ENCODE measurements at regions not wholly inside any gene's neighbourhood (a gene's known extent, or its start where the extent isn't known, plus 50 kb on each side); places are given as distances from the start of the nearest gene placed in this dataset.
A peak's percentile ranks its signal among the peaks of the same experiment; 100 is the strongest.

- Histone ChIP-seq H3K27me3 (replicated peaks in 2 of 5; ENCODE audit: control insufficient read depth in 4 of 5, insufficient read depth in 5 of 5, low read length in 4 of 5) (no peaks in the 10 kb centered on the region), H3K4me3 (ENCODE audit: control insufficient read depth in 1 of 7, extremely low read depth in 1 of 7, insufficient read depth in 4 of 7, low read depth in 2 of 7, low read length in 6 of 7) (peak overlapping the region in 1 of 7 experiments; percentile 19), H3K27ac (ENCODE audit: insufficient read depth in 1 of 2, low read depth in 1 of 2, low read length in 2 of 2, poor library complexity in 1 of 2, severe bottlenecking in 2 of 2) (no peak overlapping the region), H3K9me3 (ENCODE audit: control extremely low read depth in 1 of 5, control insufficient read depth in 4 of 5, insufficient read depth in 2 of 5, low read depth in 1 of 5, low read length in 4 of 5) (no peaks in the 10 kb centered on the region), H3K4me1 (ENCODE audit: control extremely low read depth in 1 of 4, control insufficient read depth in 4 of 4, insufficient read depth in 4 of 4, low read length in 3 of 4) (peaks cover 0 to 17% (median 3%) of the 10 kb centered on the region in 4 experiments), H3K36me3 (ENCODE audit: control insufficient read depth in 4 of 4, insufficient read depth in 4 of 4, low read length in 3 of 4) (no peaks in the 10 kb centered on the region)
- WGBS (ENCODE audit: insufficient coverage) = 100% methylated on average over 5 of the region's 6 CpGs
- CTCF ChIA-PET = no interaction called here
- POLR2A ChIA-PET = interaction anchor here (0.6 kb wide), 1 partner anchor 300 kb away, joined by 5 read pairs; no protein-coding TSS in a partner anchor
- DNase-seq = no peak
Observed at GRCh38 chr3:94525043-94525442, 462.2 kb downstream of the NSUN3 start.

DNA sequence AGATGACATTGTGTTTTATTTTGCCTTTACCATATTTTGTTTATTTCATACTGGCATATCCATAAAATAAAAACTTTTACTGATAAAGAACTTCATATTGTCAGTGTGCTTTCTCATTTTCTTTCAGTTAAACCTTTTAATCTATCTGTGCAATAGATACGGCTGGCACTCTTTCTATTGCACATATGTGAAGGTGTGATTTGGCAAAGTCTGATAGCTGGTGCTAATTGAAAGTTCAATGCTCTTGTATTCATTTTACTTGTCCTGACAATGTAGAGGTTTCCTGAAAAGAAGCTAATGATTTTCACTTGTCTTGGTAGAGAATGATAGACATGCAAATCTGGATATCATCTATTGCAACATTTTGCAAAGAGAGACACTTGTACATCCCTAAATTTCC is 467.0 kb downstream of the NSUN3 start:
- WGBS (ENCODE audit: insufficient coverage) = no CpG with 5 or more reads among the region's 1 CpG
- Histone ChIP-seq H3K27me3 (replicated peaks in 2 of 5; ENCODE audit: control insufficient read depth in 4 of 5, insufficient read depth in 5 of 5, low read length in 4 of 5) (no peaks in the 10 kb centered on the region), H3K4me1 (ENCODE audit: control extremely low read depth in 1 of 4, control insufficient read depth in 4 of 4, insufficient read depth in 4 of 4, low read length in 3 of 4) (peaks cover 0 to 3% (median 0%) of the 10 kb centered on the region in 4 experiments), H3K4me3 (ENCODE audit: control insufficient read depth in 1 of 7, extremely low read depth in 1 of 7, insufficient read depth in 4 of 7, low read depth in 2 of 7, low read length in 6 of 7) (no peak overlapping the region), H3K27ac (ENCODE audit: insufficient read depth in 1 of 2, low read depth in 1 of 2, low read length in 2 of 2, poor library complexity in 1 of 2, severe bottlenecking in 2 of 2) (no peak overlapping the region), H3K36me3 (ENCODE audit: control insufficient read depth in 4 of 4, insufficient read depth in 4 of 4, low read length in 3 of 4) (no peaks in the 10 kb centered on the region), H3K9me3 (ENCODE audit: control extremely low read depth in 1 of 5, control insufficient read depth in 4 of 5, insufficient read depth in 2 of 5, low read depth in 1 of 5, low read length in 4 of 5) (no peaks in the 10 kb centered on the region)
- ChIA-PET CTCF (no interaction called here), POLR2A (no interaction called here)
- DNase-seq = no peak

- Histone ChIP-seq H3K36me3 (ENCODE audit: control insufficient read depth in 4 of 4, insufficient read depth in 4 of 4, low read length in 3 of 4) (no peaks in the 10 kb centered on the region), H3K27me3 (replicated peaks in 2 of 5; ENCODE audit: control insufficient read depth in 4 of 5, insufficient read depth in 5 of 5, low read length in 4 of 5) (no peaks in the 10 kb centered on the region), H3K27ac (ENCODE audit: insufficient read depth in 1 of 2, low read depth in 1 of 2, low read length in 2 of 2, poor library complexity in 1 of 2, severe bottlenecking in 2 of 2) (no peak overlapping the region), H3K4me3 (ENCODE audit: control insufficient read depth in 1 of 7, extremely low read depth in 1 of 7, insufficient read depth in 4 of 7, low read depth in 2 of 7, low read length in 6 of 7) (no peak overlapping the region), H3K9me3 (ENCODE audit: control extremely low read depth in 1 of 5, control insufficient read depth in 4 of 5, insufficient read depth in 2 of 5, low read depth in 1 of 5, low read length in 4 of 5) (no peaks in the 10 kb centered on the region), H3K4me1 (ENCODE audit: control extremely low read depth in 1 of 4, control insufficient read depth in 4 of 4, insufficient read depth in 4 of 4, low read length in 3 of 4) (no peaks in the 10 kb centered on the region)
- WGBS (ENCODE audit: insufficient coverage) = 100% methylated on average over 3 of the region's 3 CpGs
- ChIA-PET CTCF (interaction anchor here (1.4 kb wide), 1 partner anchor 10 kb away, joined by 3 read pairs; no protein-coding TSS in a partner anchor), POLR2A (no interaction called here)
- DNase-seq = no peak
Observed at GRCh38 chr3:94532951-94533350, 470.1 kb downstream of the NSUN3 start.

GRCh38 chr3:94539937-94540336 is 477.1 kb downstream of the NSUN3 start:
- no peak overlapping the region for H3K4me3 ChIP-seq (ENCODE audit: control insufficient read depth in 1 of 7, extremely low read depth in 1 of 7, insufficient read depth in 4 of 7, low read depth in 2 of 7, low read length in 6 of 7)
- no peaks in the 10 kb centered on the region for H3K9me3 ChIP-seq (ENCODE audit: control extremely low read depth in 1 of 5, control insufficient read depth in 4 of 5, insufficient read depth in 2 of 5, low read depth in 1 of 5, low read length in 4 of 5)
- H3K27me3 ChIP-seq (replicated peaks in 2 of 5; ENCODE audit: control insufficient read depth in 4 of 5, insufficient read depth in 5 of 5, low read length in 4 of 5) = no peaks in the 10 kb centered on the region
- no peak for DNase-seq
- ChIA-PET POLR2A (no interaction called here), CTCF (no interaction called here)
- no peaks in the 10 kb centered on the region for H3K36me3 ChIP-seq (ENCODE audit: control insufficient read depth in 4 of 4, insufficient read depth in 4 of 4, low read length in 3 of 4)
- H3K4me1 ChIP-seq (ENCODE audit: control extremely low read depth in 1 of 4, control insufficient read depth in 4 of 4, insufficient read depth in 4 of 4, low read length in 3 of 4) = no peaks in the 10 kb centered on the region
- no peak overlapping the region for H3K27ac ChIP-seq (ENCODE audit: insufficient read depth in 1 of 2, low read depth in 1 of 2, low read length in 2 of 2, poor library complexity in 1 of 2, severe bottlenecking in 2 of 2)

DNA sequence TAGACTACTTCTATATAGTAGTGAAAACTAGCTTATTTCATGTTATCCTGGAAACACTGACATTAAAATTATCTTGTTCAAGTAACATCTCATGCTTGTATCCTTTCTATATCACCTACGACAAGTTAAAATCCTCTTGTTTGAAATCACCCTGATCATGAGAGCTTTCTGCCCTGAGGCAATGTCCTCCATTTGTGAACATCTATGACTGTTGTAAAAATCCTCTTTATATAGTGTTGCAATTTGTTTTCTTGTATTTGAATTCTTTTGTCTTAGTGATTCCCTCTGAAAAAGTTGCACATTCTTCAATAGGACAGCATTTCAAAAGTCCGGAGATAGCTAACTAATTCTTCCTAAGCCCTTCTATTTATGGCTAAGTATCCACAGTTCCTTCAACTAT is 480.3 kb downstream of the NSUN3 start:
- POLR2A ChIA-PET = no interaction called here
- Histone ChIP-seq H3K9me3 (ENCODE audit: control extremely low read depth in 1 of 5, control insufficient read depth in 4 of 5, insufficient read depth in 2 of 5, low read depth in 1 of 5, low read length in 4 of 5) (no peaks in the 10 kb centered on the region), H3K27ac (ENCODE audit: insufficient read depth in 1 of 2, low read depth in 1 of 2, low read length in 2 of 2, poor library complexity in 1 of 2, severe bottlenecking in 2 of 2) (no peak overlapping the region), H3K4me3 (ENCODE audit: control insufficient read depth in 1 of 7, extremely low read depth in 1 of 7, insufficient read depth in 4 of 7, low read depth in 2 of 7, low read length in 6 of 7) (no peak overlapping the region), H3K36me3 (ENCODE audit: control insufficient read depth in 4 of 4, insufficient read depth in 4 of 4, low read length in 3 of 4) (no peaks in the 10 kb centered on the region), H3K4me1 (ENCODE audit: control extremely low read depth in 1 of 4, control insufficient read depth in 4 of 4, insufficient read depth in 4 of 4, low read length in 3 of 4) (no peaks in the 10 kb centered on the region), H3K27me3 (replicated peaks in 2 of 5; ENCODE audit: control insufficient read depth in 4 of 5, insufficient read depth in 5 of 5, low read length in 4 of 5) (no peaks in the 10 kb centered on the region)
- no peak for DNase-seq
- 100% methylated on average over 2 of the region's 2 CpGs for WGBS (ENCODE audit: insufficient coverage)
- CTCF ChIA-PET = no interaction called here

DNA sequence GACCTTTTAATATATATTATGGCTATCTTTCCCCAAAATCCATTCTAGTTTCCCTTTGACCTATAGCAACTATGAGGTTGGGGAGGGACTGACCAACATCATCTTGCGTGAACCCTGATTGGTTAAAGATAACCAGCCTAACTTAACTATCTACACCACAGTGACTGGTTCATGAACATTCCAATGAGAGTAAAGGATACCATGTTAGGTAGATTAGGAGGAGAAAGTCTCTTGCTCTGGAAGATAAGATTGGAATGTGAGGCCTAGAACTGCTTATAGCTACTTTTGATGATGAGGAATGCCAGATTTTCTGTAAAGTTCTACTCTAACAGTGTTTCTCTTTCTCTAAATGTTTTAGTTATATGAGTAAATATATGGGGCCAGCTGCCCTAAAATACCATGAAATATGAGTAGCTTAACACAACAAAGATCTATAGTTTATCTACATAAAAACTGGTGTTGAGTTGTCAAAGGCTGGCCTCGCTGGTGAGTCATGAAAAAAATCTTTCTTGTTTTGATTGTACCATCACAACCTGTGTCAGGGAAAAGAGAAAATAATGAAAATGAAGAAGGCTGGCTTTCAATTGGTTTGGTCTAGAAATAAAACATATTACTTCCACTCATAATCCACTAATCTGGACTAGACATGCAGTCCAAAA is 481.4 kb downstream of the NSUN3 start:
- Histone ChIP-seq H3K36me3 (ENCODE audit: control insufficient read depth in 4 of 4, insufficient read depth in 4 of 4, low read length in 3 of 4) (no peaks in the 10 kb centered on the region), H3K27ac (ENCODE audit: insufficient read depth in 1 of 2, low read depth in 1 of 2, low read length in 2 of 2, poor library complexity in 1 of 2, severe bottlenecking in 2 of 2) (no peak overlapping the region), H3K27me3 (replicated peaks in 2 of 5; ENCODE audit: control insufficient read depth in 4 of 5, insufficient read depth in 5 of 5, low read length in 4 of 5) (no peaks in the 10 kb centered on the region), H3K4me3 (ENCODE audit: control insufficient read depth in 1 of 7, extremely low read depth in 1 of 7, insufficient read depth in 4 of 7, low read depth in 2 of 7, low read length in 6 of 7) (no peak overlapping the region), H3K4me1 (ENCODE audit: control extremely low read depth in 1 of 4, control insufficient read depth in 4 of 4, insufficient read depth in 4 of 4, low read length in 3 of 4) (no peaks in the 10 kb centered on the region), H3K9me3 (ENCODE audit: control extremely low read depth in 1 of 5, control insufficient read depth in 4 of 5, insufficient read depth in 2 of 5, low read depth in 1 of 5, low read length in 4 of 5) (peaks cover 0 to 7% (median 0%) of the 10 kb centered on the region in 5 experiments)
- no CpG with 5 or more reads among the region's 2 CpGs for WGBS (ENCODE audit: insufficient coverage)
- ChIA-PET CTCF (no interaction called here), POLR2A (no interaction called here)
- no peak for DNase-seq

DNA sequence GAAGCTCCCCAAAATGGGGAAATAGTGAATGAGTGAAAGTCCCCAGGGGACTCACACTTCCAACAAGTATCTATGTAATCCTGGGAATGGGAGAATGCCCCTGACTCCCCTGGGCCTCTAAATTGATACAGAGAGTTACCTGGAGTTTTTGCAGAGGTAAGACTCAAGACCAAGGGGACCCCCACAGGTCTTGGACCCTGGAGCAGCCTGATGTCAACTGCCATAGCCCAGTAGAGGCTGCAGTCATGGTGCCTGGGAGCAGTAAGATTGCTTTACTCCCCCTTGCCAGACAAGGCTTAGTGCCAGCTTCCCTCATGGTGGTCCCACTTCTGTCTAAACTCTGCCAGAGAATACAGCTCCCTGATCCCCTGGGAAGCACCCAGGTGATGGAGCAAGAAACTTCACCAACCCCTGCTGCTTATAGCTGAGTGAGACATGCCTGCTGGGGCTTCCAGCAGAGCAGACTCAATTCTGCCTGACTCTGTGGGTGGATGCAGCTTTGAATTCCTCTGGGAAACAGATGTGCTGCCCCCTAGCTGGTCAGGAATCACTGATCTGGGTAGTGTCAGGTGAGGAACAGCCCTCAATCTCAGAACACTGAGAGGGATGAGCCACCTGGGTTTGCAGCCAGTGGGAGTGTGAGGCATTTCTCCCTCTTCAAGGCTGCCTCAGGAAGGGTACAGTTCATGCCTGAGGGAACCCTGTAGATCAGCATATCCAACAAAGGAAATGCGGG is 485.9 kb downstream of the NSUN3 start:
- no CpG with 5 or more reads among the region's 1 CpG for WGBS (ENCODE audit: insufficient coverage)
- no peak overlapping the region for H3K27ac ChIP-seq (ENCODE audit: insufficient read depth in 1 of 2, low read depth in 1 of 2, low read length in 2 of 2, poor library complexity in 1 of 2, severe bottlenecking in 2 of 2)
- no peak overlapping the region for H3K4me3 ChIP-seq (ENCODE audit: control insufficient read depth in 1 of 7, extremely low read depth in 1 of 7, insufficient read depth in 4 of 7, low read depth in 2 of 7, low read length in 6 of 7)
- H3K4me1 ChIP-seq (ENCODE audit: control extremely low read depth in 1 of 4, control insufficient read depth in 4 of 4, insufficient read depth in 4 of 4, low read length in 3 of 4) = no peaks in the 10 kb centered on the region
- H3K36me3 ChIP-seq (ENCODE audit: control insufficient read depth in 4 of 4, insufficient read depth in 4 of 4, low read length in 3 of 4) = no peaks in the 10 kb centered on the region
- peaks cover 0 to 11% (median 0%) of the 10 kb centered on the region in 5 experiments for H3K9me3 ChIP-seq (ENCODE audit: control extremely low read depth in 1 of 5, control insufficient read depth in 4 of 5, insufficient read depth in 2 of 5, low read depth in 1 of 5, low read length in 4 of 5)
- CTCF ChIA-PET = interaction anchor here (1.3 kb wide), 1 partner anchor 13 kb away, joined by 3 read pairs; no protein-coding TSS in a partner anchor
- H3K27me3 ChIP-seq (replicated peaks in 2 of 5; ENCODE audit: control insufficient read depth in 4 of 5, insufficient read depth in 5 of 5, low read length in 4 of 5) = no peaks in the 10 kb centered on the region
- DNase-seq = no peak
- POLR2A ChIA-PET = no interaction called here
